HEK293 (cell line): ENCODE measurements at regions not wholly inside any gene's neighbourhood (a gene's known extent, or its start where the extent isn't known, plus 50 kb on each side); places are given as distances from the start of the nearest gene placed in this dataset.

ENCODE experiments used
- GLIS2 ChIP-seq: fragments of 450-650 bp; formaldehyde crosslinking; IDR thresholded peaks from 2 replicates; pipeline ENCODE4 v1.5.1; 2016; ENCODE audit warnings: missing biosample characterization, missing genetic modification characterization
- WT1 ChIP-seq: fragments of 450-650 bp; formaldehyde crosslinking; IDR thresholded peaks from 2 replicates; pipeline ENCODE4 v1.5.1; 2016; ENCODE audit warnings: missing biosample characterization, missing genetic modification characterization
- ZNF311 ChIP-seq: fragments of 450-650 bp; formaldehyde crosslinking; IDR thresholded peaks from 2 replicates; pipeline ENCODE4 v1.5.1; 2017; ENCODE audit warnings: missing biosample characterization, missing genetic modification characterization, borderline replicate concordance
- TF ChIP-seq, protein P1 (sequence below): fragments of 450-650 bp; formaldehyde crosslinking; IDR thresholded peaks from 2 replicates; pipeline ENCODE4 v1.5.1; 2016; ENCODE audit warnings: missing biosample characterization, missing genetic modification characterization
- TF ChIP-seq, protein P2 (sequence below): fragments of 450-650 bp; formaldehyde crosslinking; optimal IDR thresholded peaks from 2 replicates; pipeline ENCODE3; 2016; ENCODE audit warnings: missing biosample characterization, mild to moderate bottlenecking, missing genetic modification characterization
- TF ChIP-seq, protein P3 (sequence below): fragments of 450-650 bp; IDR thresholded peaks from 2 replicates; pipeline ENCODE4 v1.5.1; 2018; ENCODE audit warnings: missing biosample characterization, missing genetic modification characterization
- TF ChIP-seq, protein P4 (sequence below): fragments of 450-650 bp; formaldehyde crosslinking; IDR thresholded peaks from 2 replicates; pipeline ENCODE4 v1.5.1; 2016; ENCODE audit warnings: missing biosample characterization, missing genetic modification characterization, low read depth
- TF ChIP-seq, protein P5 (sequence below): fragments of 450-650 bp; formaldehyde crosslinking; IDR thresholded peaks from 2 replicates; pipeline ENCODE4 v1.5.1; 2016; ENCODE audit warnings: missing biosample characterization, missing genetic modification characterization, low read depth

DNA sequence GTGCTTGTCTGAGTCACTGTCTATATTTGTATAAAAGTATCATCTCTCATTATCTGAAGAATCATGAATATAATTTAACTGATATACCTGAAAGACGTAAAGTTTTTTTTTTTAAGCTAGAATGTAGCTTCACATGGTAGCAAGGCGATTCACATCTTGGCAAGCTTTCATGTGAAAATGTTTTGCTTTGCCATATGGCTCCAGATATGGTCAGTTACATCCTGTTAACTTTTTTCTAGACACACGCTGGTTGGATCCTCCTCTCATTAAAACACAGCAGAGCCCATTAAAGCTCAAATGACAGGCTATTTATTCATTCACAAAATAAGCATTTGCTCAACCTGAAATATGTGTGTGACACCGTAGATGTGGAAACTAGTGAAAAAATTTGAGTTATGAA lies 412.8 kb downstream of the KIF2B start:
- TF ChIP-seq, protein P1, sequence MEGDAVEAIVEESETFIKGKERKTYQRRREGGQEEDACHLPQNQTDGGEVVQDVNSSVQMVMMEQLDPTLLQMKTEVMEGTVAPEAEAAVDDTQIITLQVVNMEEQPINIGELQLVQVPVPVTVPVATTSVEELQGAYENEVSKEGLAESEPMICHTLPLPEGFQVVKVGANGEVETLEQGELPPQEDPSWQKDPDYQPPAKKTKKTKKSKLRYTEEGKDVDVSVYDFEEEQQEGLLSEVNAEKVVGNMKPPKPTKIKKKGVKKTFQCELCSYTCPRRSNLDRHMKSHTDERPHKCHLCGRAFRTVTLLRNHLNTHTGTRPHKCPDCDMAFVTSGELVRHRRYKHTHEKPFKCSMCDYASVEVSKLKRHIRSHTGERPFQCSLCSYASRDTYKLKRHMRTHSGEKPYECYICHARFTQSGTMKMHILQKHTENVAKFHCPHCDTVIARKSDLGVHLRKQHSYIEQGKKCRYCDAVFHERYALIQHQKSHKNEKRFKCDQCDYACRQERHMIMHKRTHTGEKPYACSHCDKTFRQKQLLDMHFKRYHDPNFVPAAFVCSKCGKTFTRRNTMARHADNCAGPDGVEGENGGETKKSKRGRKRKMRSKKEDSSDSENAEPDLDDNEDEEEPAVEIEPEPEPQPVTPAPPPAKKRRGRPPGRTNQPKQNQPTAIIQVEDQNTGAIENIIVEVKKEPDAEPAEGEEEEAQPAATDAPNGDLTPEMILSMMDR (tag by site-specific recombination), result no peak
- TF ChIP-seq, protein P2, sequence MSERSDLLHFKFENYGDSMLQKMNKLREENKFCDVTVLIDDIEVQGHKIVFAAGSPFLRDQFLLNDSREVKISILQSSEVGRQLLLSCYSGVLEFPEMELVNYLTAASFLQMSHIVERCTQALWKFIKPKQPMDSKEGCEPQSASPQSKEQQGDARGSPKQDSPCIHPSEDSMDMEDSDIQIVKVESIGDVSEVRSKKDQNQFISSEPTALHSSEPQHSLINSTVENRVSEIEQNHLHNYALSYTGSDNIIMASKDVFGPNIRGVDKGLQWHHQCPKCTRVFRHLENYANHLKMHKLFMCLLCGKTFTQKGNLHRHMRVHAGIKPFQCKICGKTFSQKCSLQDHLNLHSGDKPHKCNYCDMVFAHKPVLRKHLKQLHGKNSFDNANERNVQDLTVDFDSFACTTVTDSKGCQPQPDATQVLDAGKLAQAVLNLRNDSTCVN (tag by site-specific recombination), result no peak
- TF ChIP-seq, protein P3, sequence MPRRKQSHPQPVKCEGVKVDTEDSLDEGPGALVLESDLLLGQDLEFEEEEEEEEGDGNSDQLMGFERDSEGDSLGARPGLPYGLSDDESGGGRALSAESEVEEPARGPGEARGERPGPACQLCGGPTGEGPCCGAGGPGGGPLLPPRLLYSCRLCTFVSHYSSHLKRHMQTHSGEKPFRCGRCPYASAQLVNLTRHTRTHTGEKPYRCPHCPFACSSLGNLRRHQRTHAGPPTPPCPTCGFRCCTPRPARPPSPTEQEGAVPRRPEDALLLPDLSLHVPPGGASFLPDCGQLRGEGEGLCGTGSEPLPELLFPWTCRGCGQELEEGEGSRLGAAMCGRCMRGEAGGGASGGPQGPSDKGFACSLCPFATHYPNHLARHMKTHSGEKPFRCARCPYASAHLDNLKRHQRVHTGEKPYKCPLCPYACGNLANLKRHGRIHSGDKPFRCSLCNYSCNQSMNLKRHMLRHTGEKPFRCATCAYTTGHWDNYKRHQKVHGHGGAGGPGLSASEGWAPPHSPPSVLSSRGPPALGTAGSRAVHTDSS (tag by site-specific recombination), result no peak
- TF ChIP-seq GLIS2 (tag by site-specific recombination) (no peak), ZNF311 (tag by site-specific recombination) (no peak), WT1 (tag by site-specific recombination) (no peak)
- TF ChIP-seq, protein P4, sequence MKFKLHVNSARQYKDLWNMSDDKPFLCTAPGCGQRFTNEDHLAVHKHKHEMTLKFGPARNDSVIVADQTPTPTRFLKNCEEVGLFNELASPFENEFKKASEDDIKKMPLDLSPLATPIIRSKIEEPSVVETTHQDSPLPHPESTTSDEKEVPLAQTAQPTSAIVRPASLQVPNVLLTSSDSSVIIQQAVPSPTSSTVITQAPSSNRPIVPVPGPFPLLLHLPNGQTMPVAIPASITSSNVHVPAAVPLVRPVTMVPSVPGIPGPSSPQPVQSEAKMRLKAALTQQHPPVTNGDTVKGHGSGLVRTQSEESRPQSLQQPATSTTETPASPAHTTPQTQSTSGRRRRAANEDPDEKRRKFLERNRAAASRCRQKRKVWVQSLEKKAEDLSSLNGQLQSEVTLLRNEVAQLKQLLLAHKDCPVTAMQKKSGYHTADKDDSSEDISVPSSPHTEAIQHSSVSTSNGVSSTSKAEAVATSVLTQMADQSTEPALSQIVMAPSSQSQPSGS (tag by site-specific recombination), result no peak
- TF ChIP-seq, protein P5, sequence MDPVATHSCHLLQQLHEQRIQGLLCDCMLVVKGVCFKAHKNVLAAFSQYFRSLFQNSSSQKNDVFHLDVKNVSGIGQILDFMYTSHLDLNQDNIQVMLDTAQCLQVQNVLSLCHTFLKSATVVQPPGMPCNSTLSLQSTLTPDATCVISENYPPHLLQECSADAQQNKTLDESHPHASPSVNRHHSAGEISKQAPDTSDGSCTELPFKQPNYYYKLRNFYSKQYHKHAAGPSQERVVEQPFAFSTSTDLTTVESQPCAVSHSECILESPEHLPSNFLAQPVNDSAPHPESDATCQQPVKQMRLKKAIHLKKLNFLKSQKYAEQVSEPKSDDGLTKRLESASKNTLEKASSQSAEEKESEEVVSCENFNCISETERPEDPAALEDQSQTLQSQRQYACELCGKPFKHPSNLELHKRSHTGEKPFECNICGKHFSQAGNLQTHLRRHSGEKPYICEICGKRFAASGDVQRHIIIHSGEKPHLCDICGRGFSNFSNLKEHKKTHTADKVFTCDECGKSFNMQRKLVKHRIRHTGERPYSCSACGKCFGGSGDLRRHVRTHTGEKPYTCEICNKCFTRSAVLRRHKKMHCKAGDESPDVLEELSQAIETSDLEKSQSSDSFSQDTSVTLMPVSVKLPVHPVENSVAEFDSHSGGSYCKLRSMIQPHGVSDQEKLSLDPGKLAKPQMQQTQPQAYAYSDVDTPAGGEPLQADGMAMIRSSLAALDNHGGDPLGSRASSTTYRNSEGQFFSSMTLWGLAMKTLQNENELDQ (tag by site-specific recombination), result no peak
